NCI-H526 (cell line): ENCODE measurements at regions not wholly inside any gene's neighbourhood (a gene's known extent, or its start where the extent isn't known, plus 50 kb on each side); places are given as distances from the start of the nearest gene placed in this dataset.
"Not testable (repeated sequence)": the region's sequence is repeated elsewhere in the genome, so short reads cannot be mapped to it uniquely, and the experiment has no call there.

Source experiments
- DNase-seq, 2 experiments: peaks; one replicate each; lab custom pipeline; 2025; lab: John Stamatoyannopoulos, UW

DNA sequence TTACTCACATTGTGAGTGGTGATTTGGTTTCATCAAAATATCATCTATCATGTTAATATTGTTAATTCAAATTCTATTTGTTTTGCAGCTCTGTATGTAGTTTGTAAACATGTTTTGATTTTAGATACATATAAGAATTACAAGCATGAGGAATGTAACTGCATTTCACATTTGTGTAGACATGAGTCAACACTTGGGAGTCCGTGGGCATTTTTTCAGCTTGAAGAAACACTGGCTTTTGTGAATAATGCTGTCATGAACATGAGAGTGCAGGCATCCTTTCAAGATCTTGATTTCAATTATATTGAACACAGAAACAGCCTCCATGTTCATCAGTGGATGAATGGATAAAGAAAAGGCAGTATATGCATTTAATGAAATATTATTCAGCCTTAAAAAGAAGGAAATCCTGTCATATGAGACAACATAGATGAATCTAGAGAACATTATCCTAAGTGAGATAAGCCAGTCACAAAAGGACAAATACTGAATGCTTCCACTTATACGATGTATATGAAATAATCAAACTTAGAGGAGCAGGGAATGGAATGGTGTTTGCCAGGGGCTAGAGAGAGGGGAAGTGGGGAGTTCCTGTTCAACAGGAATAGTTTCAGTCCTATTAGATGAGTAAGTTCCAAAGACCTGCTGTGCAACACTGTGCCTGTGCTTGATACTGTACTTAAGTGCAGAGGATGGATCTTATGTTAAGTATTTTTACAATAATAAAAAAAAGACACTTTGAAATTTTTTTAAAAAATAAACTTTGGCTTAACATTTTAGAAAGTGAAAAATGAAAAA is 194.9 kb downstream of the LRATD1 start:
- no peak for DNase-seq

DNA sequence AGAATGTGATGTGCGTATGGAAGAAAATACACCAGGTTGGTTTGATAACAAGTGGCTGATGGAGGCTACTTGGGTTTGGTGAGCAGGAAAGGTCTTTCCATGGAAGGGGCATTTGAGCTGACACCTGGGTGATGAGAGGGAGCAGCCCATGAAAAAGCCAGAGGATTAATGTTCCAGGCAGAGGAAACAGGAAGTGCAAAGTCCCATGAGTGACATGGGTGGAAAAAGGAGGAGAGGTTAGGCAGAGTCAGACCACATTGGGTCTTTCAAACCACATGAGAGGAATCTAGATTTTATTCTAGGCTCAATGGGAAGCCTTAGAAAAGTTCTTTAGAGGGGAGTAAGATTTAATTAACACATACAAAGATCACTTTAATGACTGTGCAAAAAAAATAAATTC is 195.7 kb downstream of the LRATD1 start:
- DNase-seq = no peak

DNA sequence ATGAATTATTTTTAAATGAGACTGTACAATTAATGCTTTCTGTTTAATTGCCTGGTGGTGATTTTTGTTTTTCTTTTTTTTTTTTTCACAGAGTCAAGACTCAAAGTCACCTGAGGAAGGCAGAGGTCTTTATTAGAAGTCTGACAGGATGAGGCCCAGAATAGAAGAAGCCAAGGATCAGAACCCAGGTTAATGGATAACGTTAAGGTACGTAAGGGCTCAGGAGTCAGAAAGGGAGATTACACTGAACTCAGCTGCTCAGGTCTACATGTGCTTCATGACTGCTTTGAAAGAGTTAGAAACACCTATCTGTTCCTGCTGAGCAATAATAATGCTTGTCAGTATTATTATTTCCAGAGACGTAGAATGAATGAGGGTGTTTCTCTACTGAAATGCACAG is 196.5 kb downstream of the LRATD1 start:
- DNase-seq = no peak

DNA sequence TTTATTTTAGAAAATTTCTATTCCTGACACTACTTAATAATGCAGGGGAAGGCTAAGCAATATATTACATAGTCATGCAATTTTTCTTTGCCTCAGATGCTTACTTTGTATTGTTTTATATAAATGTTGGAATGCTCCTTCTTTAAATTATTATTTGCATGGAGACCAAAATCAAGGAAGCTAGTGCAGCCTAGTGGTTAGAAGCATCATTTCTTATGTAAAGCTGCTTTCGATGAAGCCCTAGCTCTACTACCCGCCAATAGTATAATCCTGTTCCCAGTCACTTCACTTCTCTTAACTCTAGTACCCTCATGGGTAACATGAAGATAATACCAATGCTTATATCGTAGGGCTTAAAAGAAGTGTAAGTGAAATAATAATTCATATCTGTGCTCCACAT is 198.9 kb downstream of the LRATD1 start:
- DNase-seq = peak in 1 of 2 experiments; percentile 24

DNA sequence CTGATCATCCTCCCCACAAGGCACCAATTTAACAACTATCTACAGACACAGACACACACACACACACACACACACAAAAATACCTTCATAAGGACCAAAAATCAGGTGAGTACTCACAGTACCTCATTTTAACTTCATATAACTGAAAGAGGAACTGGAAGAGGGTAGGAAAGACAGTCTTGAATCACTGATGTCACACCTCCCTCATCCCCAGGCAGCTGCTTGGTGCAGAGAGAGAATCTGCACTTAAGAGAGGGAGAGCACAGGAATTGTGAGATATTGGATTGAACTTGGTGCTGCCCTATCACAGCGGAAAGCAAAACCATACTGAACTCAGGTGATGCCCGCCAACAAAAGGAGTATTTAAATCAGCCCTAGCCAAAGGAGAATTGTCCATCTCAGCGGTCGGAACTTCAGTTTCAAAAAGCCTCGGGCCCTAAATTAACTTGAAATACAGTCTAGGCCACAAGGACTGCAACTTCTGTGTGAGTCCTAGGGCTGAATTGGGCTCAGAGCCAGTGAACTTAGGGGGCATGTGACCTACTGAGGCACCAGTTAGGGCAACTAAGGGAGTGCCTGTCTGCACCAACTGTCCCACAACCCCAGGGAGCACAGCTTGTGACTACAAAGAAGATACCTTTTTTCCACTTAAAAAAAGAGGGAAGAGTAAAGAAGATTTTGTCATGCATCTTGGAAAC is 211.1 kb downstream of the LRATD1 start:
- DNase-seq = no peak

DNA sequence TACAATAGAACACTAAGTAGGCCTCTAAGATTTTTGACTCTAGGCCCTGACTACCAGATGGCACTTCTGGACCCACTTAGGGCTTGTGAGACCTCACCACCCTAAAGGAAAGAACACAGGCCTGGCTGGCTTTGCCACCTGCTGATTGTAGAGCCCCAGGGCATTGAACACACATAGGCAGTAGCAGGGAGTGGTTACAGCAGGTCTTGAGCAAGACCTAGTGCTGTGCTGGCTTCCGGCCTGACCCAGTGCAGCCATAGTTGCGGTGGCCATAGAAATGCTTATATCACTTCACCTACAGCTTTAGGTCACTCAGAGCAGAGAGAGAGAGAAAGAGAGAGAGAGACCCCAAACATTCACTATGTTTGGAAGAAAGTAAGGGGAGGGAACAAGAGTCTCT is 223.2 kb downstream of the LRATD1 start:
- DNase-seq = no peak

DNA sequence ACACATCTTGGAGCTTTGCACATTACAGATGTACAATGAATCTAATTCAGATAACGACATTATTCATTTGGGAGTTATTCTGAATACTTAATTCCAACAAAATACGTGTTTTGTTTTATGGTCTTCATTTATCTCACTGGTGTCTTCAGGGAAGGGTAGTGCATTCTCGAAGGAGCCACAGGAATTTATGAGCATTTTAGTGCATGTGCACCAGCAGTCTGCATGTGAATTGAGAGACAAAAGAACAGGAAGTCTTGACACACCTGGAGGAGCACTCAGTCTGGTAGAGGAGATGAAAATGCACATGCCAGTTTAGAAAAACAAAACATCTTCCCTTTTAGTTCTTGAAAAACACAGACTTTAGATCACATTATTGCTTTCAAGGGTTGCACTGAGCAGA is 228.7 kb downstream of the LRATD1 start:
- DNase-seq = no peak

DNA sequence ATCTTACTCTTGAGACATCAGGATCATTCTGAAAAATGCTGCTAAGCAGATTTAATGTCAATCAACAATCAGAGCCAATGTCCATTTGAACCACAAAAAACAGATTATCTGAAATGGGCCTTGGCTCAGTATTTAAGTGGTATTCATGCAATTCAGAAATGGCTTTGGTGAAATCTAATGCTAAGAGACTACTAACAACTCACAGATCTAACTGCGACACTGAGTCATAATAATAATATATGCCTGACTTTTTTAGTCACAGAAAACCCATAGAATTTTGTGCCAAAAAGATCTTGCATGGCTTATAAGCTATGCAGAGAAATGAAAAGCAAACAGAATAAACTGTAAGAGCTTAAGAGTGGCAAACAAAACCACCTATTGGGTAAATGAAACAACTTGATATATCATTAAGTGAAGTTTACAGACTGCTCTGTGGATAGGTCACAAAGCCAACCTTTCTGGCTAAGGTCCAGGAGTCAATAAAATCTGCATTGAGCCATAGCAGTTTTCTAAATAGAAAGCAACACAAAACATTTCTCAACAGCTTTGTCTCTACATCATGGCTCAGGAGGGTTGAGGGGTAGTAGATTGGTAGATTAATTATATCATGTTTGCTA is 234.3 kb downstream of the LRATD1 start:
- DNase-seq = no peak

DNA sequence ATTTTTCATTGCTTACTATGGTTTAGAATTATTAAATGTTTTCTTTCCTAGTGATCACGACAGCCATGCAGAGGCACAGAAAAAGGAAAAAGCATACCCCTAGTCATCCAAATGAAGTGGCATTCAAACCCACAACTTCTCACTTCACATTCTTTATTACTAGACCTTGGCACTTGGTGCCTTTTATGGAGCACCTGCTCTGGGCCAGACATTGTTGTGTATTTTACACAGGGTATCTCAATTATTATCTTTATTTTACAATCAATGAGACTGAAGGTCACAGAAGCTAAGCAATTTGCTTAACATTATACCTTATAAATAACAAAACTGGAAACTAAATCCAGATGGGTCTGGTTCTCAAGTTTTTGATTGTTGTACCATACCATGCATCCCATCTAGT is 235.3 kb downstream of the LRATD1 start:
- no peak for DNase-seq

DNA sequence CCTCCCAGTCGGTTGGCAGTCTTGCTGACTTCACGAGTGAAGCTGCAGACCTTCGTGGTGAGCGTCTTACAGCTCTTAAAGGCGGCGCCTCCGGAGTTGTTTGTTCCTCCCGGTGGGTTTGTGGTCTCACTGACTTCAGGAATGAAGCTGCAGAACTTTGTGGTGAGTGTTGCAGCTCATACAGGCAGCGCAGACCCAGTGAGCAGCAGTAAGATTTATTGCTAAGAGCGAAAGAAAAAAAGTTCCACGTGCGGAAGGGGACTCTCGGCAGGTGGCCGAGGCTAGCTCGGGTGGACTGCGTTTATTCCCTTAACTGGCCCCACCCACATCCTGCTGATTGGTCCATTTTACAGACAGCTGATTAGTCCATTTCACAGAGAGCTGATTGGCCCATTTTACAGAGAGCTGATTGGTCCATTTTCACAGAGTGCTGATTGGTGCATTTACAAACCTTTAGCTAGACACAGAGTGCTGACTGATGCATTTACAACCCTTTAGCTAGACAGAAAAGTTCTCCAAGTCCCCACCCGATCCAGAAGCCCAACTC is 240.3 kb downstream of the LRATD1 start:
- DNase-seq = no peak

DNA sequence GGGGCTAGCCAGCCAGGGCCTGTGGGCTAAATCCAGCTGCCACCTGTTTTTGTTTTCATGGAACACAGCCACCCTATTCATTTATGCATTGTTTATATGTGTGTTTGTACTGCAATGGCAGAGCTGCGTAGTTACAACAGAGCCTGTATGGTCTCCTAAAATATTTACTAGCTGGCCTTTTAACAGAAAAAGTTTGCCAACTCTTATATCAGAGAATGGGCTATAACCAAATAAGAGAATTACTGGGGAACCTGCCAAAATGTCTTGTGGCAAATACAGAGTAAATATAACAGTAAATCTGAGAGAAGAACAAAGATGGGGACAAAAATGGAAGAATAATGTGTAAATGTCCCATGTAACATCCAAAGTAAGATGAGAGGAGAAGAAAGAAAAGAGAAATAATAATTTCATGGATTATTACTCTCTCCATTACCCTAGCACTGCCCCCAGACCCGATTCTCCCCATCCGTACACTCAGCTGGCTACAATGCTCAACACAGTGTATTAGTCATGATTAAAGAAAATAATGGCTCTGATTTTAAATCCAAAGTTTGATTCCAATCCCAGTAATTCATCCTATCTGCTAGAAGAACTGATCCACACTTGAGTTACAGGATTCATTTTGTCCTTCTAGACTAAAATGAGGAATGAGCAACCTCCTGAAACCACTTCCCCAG is 249.3 kb downstream of the LRATD1 start:
- DNase-seq = no peak

DNA sequence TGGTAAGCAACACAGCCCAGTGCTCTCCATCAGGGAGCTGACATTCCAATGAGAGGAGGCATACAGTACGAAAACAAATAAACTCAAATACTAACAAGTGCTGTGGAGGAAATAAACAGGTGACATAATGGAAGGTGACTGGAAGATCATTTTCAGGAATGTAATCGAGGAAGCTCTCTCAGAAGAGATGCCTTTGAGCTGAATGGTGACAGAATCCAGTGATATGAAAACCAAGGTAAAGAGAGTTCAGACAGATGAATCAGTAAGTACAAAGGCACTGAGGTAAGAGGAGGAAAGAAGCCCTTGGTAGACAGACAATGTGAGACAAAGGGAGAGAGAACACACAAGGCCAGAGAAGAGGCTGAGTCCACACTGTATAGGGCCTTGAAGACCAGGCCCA is 252.1 kb downstream of the LRATD1 start:
- DNase-seq = no peak

DNA sequence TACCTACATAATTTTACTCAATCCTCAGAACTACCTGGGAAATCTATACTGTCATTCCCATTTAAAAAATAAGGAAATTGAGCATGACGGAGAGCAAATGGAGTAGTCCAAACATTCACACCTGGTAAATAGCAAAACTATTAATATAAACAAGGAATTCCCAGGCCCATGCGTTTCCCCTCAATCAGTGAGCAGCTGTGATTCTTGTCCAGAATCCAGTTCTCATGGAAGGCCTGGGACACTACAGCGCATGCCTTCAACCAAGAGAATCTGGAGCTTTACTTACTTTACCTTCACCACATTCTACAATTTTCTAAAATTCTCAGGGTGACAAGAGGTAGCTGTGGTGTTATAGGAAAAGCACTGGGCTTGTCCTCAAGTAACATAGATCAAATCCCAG is 259.0 kb downstream of the LRATD1 start:
- DNase-seq = no peak

DNA sequence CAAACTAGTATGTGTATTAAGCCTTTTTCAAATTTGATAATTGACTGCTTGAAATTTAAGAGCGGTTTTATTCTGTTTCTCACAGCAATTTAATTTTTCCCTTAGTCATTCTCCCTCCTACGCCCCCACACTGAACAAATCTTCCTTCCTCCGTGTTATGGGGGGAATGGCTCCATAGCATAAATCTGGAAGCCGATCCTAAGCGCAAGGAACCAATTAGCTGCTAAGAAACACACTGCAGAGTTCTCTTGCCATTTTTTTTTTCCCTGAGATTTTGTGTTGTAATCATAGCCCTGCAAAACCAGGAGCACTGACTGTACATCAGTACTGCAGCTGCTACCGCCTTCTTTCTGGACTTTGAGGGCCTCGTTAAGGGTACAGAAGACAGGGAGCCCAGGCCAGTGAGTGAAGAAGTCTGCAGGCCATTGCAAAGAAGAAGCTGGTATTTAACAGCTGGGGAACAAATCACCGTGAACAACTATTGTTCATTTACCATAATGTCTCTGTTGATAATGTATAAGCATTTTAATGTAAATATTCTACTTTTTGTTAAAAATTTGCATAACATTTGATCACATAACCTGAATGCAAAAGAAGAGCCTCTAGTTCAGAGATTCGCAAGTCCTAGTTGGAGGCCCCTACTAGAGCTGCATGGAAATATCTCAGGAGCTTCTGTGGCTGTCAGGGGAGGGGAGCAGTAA is 264.0 kb downstream of the LRATD1 start:
- DNase-seq = no peak

DNA sequence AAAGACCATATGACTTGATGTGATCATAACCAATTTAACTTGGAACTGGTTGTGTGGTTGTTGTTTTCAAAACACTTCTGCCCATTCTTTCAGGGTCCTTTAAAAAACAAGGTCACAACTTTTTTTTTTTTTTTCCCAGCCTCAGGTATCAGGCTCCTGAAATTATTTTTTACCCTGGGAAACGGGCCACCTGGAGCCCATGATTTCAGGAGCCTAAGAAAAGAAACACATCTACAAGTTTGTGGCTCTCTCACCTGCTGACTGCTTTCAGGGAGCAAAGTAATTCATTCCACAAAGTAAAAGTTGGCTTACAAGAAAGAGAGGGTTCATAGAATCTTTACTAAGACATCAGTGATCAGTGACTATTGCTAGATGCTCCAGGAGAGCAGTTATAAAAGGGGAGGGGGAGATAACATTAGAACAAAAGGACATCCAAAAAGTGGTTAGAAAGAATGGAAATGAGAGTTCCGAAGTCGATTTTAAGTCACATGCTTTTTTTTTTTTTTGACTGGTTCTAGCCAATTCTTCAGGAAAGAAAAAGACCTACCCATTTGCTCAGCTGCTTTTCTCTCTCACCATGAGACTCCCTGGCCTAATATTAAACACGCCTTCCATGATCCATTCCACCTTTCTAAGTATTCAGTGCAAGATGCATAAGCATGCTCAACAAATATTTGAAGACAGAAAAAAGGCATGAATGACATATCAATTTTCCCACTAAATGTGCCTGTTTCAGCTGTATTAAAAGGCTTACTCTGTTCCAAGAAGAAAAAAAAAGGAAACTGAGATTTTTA is 267.3 kb downstream of the LRATD1 start:
- DNase-seq = no peak

DNA sequence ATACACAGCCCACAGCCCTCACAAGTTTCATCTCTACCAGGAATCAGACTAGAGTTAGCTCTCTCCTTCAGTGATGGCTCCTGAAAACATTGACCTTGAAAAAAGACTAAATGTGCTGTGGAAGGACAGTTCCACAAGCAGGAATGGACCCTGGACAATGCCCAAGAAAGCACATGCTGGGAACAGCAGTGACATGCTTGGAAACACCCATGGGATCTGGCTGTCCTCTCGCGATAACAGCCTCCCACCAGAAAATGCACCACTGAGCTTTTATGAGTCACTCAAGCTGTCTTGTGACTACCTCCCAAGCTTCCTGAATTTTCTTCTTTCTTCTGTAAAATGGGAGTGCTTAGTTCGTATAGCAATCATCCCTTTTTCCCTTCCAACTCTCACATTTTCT is 269.2 kb downstream of the LRATD1 start:
- DNase-seq = no peak

DNA sequence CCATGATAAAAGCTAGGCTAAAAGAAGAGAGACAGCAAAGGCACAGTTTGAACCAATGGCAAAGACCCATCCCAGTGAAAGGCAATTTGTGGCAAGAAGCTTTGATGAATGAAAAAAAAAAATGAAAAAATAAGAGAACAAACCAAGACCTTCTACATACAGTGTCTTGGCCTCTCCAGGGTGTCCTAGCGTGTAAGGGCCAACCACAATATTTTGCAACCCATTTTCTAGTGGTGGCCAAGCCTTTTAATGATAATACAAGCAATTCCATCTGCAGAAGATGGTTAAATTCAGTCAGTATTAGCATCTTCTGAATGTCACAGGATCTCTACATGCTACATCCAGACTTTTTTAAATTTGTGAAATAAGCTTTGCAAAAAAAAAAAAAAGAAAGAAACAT is 270.4 kb downstream of the LRATD1 start:
- no peak for DNase-seq

DNA sequence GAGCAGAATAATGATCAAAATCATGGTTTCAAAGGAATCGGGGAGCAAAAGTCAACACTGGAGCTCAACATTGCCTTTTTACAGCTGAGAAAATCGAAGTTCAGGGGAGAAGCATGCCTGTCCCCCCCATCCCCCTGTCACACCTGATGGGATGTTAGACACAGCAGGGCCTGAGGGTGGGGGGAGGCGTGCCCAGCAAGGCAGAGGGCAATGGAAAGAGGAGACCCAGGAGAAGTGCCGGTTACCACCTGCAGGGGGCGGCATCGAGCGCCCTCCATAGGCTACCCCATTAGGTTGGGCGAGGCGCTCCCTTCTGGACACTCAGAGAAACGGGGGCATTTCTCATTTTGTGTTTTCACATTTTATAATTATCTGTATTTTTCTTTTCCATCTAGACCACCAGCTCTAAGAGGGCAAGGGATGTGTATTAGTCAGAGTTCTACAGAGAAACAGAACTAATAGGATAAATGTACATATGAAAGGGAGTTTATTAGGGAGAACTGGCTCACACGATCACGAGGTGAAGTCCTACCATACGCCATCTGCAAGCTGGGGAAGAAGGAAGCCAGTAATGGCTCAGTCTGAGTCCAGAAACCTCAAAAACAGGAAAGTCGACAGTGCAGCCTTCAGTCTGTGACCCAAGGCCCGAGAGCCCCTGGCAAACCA is 271.3 kb downstream of the LRATD1 start:
- DNase-seq = peak; percentile 1 to 65

DNA sequence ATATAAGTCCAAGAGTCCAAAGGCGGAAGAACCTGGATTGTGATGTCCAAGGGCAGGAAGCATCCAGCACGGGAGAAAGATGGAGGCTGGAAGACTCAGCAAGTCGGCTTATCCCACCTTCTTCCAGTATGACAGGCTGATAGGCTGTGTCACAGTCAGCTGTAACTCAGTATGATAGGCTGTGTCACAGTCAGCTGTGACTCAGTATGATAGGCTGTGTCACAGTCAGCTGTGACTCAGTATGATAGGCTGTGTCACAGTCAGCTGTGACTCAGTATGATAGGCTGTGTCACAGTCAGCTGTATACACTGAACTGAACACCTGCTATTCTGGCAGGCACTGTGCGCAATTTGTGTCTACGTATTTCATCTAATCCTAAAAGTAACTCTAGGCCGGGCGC is 271.9 kb downstream of the LRATD1 start:
- not testable (repeated sequence) for DNase-seq

DNA sequence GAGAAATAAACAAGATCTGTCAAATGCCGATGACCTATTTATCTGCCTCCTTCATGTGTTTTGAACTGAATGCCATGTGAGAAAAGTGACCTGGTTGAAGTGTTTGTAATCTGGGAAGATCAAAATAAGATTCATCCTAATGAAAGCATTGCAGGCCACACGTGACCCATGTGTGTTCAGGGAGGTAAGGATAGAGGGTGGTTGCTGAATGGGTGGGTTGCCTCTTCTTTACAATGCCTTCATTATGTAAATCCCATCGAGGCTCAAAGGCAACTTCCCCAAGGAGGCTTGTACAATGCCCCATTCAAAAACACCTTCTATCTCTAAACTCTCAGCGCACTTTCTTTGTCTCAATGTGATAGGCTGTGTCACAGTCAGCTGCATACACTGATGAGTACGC is 273.1 kb downstream of the LRATD1 start:
- no peak for DNase-seq
